HG03442 (cell line): ENCODE measurements at regions not wholly inside any gene's neighbourhood (a gene's known extent, or its start where the extent isn't known, plus 50 kb on each side); places are given as distances from the start of the nearest gene placed in this dataset.
"Not testable (repeated sequence)": the region's sequence is repeated elsewhere in the genome, so short reads cannot be mapped to it uniquely, and the experiment has no call there.

Experiments
- ATAC-seq: cut with Tn5 transposase; IDR thresholded peaks from one replicate; pipeline ENCODE4 v1.9.1; 2021; ENCODE audit warnings: mild to moderate bottlenecking, moderate library complexity; ENCODE audit not compliant: unreplicated experiment

DNA sequence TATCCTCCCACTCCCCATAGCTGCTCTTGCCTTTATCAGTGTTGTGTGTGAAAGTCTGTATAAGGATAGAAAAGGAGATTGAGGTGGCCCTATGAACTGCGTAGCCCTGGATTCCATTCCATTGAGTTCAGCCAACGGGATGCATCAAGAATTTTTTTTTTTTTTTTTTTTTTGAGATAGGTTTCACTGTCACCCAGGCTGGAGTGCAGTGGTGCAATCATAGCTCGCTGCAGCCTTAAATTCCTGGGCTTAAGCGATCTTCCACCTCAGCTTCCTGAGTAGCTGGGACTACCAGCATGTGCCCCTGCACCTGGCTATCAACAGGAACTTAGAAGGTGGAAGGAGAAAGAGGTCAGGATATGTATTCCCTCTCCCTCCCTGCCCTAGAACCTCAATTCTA, 187.2 kb upstream of the SPRY1 start:
- no peak for ATAC-seq

DNA sequence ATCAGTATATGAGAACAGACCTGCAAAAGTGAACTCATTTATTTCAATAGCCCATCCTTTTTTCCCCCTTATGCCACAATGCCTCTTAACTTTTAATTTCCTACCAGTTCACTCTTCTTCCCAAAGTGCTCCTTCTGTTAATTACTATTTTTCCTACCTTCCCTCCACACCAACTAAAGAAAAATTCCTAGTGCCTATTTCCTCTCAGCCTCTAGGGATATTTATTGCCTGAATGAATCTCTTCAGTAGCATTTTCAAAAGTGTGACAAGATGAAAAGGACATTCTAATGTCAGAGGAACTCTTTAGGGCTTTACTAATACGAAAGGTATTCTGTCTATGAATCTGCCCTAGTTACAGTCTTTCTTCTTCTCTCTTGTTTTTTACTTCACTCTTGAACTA, 181.1 kb upstream of the SPRY1 start:
- ATAC-seq = no peak

DNA sequence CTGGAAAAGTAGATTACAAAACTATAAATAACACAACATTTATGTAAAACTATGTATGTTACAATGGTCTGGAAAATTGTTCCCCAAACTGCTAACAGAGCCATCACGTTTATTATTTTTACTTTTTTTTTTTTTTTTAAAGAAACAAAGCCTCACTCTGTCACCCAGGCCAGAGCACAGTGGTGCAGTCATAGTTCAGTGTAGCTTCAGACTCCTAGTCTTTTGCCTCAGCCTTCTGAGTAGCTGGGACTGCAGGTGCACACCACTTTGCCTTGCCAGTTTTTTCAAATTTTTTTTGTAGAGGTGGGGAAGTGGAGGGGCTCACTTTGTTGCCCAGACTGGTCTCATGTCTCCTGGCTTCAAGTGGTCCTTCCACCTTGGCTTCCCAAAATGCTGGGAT, 180.1 kb upstream of the SPRY1 start:
- no peak for ATAC-seq

DNA sequence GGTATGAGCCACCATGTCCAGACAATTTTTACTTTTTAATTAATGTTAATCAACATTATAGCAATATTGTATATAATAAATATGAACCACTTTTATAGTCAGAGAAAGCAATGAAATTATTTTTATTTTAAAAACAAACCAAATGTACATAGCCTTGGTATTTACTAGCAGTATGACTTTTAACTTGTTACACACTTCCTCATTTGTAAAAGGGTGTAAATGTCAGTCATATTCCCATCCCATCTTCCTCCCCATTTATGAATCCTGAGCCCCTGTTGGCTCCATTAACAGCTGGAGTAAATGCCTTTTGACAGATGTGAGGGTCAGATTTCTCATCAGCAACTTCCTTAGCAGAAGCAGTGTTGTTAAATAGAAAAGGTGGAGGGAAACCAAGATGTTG, 179.6 kb upstream of the SPRY1 start:
- ATAC-seq = no peak

DNA sequence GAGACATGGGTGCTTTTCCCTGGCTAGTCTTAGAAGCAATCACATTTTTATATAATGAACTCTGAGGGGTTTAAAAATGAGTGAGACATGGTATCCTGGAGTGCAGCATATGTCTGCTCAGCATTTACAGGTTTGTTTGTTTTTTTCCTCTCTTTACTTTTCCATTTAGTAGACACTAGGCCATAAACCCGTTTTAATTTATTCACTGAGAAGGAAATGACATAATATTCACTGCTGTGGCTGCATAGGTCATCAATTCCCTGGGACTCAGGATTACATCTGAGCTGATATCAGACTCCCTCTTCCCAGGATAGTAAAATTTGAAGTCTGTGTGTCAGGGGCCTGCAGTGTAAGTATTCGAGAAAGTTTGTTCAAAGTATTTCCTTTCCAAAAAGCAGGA, 178.9 kb upstream of the SPRY1 start:
- ATAC-seq = no peak

DNA sequence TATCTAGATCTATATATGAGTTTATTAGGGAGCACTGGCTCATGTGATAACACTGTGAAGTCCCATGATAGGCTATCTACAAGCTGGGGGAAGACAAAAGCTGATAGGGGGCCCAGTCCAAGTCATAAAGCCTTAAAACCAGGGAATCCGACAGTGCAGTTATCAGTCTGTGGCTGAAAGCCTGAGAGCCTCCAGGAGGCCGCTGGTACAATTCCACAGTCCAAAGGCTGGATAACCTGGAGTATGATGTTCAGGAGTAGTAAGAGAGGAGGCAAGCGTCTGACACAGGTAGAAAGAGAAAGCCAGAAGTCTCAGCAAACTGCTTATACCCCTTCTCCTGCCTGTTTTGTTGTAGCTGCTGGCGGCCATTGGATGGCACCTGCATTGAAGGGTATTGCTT, 177.6 kb upstream of the SPRY1 start:
- ATAC-seq = no peak

DNA sequence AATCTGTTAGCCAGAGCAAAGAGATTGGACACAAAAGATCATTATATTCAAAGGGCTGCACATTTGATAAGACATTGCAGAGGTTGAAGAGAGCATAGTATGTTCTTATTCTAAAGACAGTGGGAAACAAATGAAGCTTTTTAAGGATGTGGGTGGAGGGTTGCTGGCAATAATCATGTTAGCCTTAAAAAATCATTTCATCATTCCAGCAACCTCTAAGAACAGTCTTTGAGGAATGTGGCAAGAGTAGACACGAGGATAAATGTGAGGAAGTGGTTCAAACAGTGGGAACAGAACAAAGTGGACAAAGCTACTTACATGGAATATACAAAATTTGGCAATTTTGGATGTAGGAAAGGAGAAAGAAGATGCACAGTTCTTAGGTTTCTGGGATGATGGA, 167.3 kb upstream of the SPRY1 start:
- ATAC-seq = no peak

DNA sequence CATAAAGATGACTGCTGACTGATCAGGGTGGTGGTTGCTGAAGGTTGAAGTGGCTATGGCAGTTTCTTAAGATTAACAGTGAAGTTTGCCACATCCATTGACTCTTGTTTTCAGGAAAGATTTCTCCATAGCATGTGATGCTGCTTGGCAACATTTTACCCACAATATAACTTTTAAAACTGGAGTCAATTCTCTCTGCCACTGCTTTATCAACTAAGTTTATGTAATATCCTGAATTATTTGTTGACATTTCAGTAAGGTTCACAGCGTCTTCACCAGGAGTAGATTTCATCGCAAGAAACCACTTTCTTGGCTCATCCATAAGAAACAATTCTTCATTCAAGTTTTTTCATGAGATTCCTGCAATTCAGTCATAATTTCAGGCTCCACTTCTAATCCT, 166.5 kb upstream of the SPRY1 start:
- ATAC-seq = no peak

DNA sequence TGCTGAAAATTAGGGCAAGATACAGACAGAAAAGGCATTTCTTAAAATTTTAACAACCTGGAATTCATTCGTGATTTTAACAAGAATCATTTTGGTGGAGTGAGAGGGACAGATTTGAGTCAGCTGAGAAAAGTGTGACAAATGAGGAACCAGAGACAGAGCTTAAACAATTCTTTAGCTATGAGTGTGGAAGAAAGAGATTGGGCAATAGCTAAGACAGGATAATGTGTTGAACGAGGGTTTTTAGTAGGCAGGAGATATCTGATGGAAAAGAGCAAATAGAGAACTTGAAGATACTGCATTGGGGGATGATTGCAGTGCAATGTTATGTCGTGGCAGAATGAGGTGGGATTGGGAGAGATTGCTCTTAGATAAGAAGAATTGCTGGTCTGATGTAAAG, 164.2 kb upstream of the SPRY1 start:
- ATAC-seq = no peak

DNA sequence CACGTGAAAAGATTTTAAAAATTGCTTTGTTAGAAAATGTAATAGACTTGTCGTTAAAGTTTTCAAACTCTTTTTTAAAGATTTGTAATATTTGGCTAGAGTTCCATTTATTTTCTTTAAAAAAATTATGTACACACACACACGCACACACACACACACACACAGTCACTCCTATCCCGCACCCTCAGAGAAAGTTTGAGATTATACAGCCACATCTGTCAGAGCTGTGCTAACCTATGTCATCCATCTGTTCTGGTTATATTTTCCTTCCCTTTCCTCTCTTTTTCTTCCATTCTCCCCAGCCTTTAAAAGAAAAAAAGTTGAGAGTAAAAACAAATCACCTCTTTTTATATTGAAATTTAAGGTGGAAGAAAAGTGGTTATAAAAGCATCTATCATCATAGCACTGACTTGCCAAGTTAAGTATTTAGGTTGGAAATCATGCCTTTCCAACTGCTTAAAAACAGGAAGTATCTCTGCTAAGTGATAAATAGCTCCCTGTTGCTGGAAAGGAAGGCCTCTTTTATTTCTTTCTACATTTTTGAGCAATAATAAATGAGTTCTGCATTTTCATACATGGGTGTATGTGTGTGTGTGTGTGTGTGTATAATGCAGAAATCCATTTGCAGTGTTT, 163.3 kb upstream of the SPRY1 start:
- no peak for ATAC-seq

DNA sequence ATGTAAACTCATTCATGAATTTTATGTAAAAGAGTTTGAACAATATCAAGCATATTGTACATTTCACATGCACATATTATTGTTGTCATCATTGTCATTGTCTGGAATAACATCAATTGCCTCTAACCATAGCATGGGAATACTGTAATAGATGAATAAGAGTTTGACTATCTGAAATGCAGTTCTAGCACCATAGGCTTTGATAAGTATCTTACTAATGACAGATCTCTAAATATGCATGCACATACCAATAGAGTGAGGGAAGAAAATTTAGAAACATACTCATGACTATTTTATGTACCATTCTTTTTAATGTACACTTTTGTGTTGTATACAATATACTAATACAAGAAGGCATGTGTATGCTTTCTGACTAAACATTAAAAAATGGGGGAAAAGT, 161.6 kb upstream of the SPRY1 start:
- ATAC-seq = no peak

DNA sequence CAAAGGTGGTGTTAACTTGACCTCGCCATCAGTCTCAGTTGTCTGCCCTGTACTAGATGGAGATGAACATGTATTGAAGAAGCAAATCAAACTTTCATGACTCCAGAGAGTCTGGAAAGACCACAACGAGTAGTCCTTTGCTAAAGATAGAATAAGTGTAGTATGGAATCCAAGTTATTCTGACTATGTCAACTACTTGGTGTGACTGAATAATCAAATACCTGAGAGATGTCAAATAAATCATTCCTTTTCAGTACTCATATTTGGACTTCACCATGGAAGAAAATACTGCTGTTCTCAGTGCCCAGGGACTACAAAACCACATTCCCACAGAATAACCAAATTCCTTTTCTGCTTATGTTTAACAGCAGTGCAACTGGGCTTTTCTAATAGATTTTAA, 161.2 kb upstream of the SPRY1 start:
- no peak for ATAC-seq

DNA sequence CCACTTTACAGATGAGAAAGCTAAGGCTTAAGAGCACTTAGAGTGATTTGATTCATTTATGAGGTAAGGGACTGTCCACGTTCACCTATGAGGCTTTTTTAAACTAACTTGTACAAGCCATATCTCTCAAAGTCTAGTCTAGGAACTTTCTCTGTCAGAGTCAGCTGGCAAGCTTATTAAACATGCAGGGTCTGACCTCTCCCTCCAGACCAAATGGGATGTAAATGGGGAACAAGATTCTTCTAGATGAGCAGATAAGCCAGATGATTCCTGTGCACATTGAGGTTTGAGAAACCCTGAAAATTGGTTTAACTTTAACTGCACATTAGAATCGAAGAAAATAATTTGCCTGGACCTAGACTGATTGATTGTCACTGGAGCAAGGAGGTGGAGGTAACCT, 160.0 kb upstream of the SPRY1 start:
- ATAC-seq = no peak

DNA sequence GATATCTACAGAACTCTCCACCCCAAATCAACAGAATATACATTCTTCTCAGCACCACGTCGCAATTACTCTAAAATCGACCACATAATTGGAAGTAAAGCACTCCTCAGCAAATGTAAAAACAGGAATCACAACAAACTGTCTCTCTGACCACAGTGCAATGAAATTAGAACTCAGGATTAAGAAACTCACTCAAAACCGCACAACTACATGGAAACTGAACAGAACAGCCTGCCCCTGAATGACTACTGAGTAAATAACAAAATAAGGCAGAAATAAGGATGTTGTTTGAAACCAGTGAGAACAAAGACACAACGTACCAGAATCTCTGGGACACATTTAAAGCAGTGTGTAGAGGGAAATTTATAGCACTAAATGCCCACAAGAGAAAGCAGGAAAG, 156.3 kb upstream of the SPRY1 start:
- not testable (repeated sequence) for ATAC-seq

DNA sequence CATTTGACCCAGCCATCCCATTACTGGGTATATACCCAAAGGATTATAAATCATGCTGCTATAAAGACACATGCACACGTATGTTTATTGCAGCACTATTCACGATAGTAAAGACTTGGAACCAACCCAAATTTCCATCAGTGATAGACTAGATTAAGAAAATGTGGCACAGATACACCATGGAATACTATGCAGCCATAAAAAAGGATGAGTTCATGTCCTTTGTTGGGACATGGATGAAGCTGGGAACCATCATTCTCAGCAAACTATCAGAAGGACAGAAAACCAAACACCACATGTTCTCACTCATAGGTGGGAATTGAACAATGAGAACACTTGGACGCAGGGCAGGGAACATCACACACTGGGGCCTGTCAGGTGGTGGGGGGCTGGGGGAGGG, 153.4 kb upstream of the SPRY1 start:
- ATAC-seq = not testable (repeated sequence)

DNA sequence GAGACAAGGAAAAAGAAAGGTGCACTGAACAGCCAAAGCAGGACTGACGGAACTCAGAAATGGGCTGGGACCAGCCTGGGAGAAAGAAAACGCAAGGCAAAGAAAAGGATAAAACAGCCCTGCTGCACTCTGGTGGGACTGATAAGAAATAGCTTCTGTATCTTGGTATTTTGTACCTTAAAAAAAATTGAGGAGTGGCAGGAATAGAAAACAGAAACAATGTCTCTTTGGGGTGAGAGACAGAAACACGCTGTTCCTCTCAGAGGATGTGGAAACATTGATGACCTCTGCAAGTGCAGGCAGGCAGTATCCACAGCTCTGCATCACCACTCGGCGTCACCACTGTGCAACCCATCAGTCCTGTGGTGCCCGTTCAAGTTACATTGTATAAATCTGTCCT, 152.5 kb upstream of the SPRY1 start:
- peak; percentile 80 for ATAC-seq

DNA sequence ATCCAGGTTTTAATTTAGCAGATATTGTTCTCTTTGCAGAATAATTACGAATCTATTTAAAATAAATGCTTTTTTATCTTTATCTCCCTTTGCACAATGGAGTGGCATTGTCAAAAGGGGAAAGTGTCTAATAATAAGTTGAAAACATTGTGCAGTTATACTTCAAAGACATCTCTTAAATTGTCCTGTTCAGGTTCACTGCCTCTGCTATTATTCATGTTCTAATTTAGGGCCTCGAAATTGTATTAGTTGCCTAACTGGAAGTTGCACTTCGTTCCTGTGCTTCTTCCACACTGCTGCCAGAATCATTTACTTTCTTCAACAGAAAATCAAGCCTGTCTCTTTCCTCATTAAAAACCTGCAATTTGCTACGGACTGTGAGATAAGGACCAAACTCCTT, 150.5 kb upstream of the SPRY1 start:
- ATAC-seq = peak; percentile 42

DNA sequence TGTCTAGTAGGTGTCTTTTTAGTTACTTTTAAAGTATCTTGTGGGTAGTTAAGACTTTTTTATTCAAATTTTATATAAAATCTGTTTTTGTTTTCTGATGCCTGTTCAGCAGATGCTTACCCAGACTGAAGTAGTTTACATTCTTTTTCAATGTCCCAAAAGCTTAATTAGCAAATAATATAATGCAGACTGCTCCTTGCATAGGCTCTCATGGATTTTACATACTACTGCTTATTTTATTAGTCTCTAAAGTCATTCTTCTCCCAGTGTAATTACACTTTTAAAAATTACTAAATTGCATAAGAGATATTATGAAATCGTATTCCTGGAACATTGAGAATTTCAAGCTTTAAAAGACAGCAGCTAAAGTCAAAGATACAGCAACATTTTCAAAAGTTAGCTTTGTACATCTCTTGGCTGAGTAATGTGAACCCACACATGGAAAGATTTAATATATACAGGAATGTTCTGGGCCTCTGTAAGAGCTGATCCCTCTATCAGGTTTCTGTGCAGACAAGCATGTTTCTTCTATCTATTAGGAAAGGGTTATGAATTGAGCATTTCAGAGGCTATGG, 148.4 kb upstream of the SPRY1 start:
- ATAC-seq = no peak

DNA sequence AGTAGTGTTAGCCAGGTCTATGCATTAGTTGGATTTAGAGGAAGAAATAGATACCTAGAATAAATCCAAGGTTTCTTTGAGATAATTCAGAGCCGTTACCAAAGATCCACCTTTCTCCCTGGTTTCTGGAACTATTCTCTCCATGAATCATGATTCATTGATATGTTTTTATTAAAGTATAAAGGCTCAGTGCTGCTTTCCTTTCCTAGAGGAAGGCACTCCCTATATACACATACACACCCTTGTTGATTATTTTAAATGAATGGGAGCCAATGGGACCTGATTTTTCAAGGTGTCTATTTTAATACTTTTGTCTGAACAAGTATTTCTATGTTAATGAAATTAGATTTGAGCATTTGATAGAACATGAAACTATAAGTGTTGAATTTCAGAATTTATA, 146.8 kb upstream of the SPRY1 start:
- no peak for ATAC-seq

DNA sequence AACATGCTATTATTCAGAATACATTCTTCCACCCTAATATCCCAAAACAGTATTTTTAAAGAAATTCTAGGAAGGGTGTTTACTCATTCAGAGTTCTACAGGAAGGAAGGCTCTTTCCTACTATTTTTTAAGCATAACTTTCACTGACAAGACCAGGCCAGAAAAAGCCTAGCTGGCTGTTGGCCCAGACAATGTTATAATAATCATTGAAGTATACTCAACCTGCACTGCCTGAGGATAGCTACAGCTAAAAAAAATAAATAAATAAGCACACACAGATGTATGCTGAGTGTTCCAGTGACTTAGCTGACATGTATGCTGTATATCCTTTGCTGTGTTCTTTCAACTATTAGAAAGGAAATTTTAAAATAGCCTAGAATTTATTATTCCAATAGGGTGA, 145.8 kb upstream of the SPRY1 start:
- no peak for ATAC-seq

DNA sequence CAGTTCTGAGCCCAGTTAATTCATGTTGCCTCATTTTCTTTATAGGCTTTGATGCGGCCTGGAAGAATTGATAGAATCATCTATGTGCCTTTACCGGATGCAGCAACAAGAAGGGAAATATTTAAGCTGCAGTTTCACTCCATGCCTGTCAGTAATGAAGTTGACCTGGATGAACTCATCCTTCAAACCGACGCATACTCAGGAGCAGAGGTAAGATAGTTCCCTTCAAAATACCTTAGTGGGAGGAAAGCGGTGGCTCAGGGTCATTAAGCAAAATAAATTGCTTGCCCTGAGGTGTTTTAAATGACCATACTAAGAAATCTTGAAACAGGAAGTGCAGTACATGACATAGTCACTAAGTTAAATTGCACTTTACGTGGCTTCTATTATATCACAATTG, 140.6 kb upstream of the SPRY1 start:
- ATAC-seq = no peak

DNA sequence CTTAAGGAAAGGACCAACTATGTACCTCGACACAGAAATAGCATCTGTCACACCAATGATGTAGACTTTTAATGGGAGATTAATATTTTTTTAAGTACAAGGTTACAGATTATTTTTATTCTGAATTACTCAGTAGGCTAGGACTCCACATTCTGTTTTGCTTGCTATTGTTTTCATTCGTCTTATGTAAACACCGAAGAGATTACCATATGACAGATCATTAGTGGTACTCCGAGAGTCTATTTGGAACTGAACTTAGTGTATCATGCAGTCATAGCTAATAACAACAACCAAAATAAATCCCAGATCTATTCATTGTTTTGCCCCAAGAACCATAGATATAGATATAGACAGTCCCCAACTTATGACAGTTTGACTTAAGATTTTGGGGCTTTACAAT, 139.7 kb upstream of the SPRY1 start:
- no peak for ATAC-seq

DNA sequence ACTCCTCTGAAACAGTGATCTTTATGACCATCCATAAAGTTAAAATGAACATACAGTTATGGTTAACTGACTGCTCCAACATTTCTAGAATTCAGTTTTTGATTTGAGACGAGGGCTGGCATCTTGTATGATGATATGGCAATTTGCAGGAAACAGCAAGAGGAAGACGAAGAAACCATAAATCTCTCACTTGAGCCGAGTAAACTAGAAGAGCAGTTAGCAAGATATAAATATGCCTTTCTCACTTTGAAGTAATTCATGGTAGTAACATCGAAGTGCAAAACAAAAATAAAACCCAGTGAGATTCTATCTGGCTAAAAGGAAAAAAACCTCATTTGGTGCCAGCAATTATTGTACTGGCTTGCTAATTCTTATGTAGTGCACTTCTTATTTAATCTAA, 139.0 kb upstream of the SPRY1 start:
- no peak for ATAC-seq
